ENCODE measurements at regions not wholly inside any gene's neighbourhood (a gene's known extent, or its start where the extent isn't known, plus 50 kb on each side); places are given as distances from the start of the nearest gene placed in this dataset.

- TF ChIP-seq USF2 (CRISPR knock-in tag; IDR thresholded peaks at IDR 0.05) (no peak), ZKSCAN3 (CRISPR knock-in tag; IDR thresholded peaks at IDR 0.05) (no peak), GATA2 (CRISPR knock-in tag; IDR thresholded peaks at IDR 0.05) (no peak), CBX3 (IDR thresholded peaks at IDR 0.05; ENCODE audit: borderline replicate concordance in 1 of 2, low read length in 2 of 2) (no peak)
Measured at GRCh38 chr14:38409071-38409705, 153.3 kb upstream of the CLEC14A start.
